RWPE1 (cell line): ENCODE measurements at regions not wholly inside any gene's neighbourhood (a gene's known extent, or its start where the extent isn't known, plus 50 kb on each side); places are given as distances from the start of the nearest gene placed in this dataset.
"Not testable (repeated sequence)": the region's sequence is repeated elsewhere in the genome, so short reads cannot be mapped to it uniquely, and the experiment has no call there.

Experiments used
- CTCF ChIA-PET: fragments of 350-600 bp; sonication (Branson Sonifier 250); formaldehyde crosslinking; extraction: SDS; loops from one replicate; lab custom pipeline; 2021; lab: Yijun Ruan, JAX
- POLR2A ChIA-PET: fragments of 400-600 bp; formaldehyde crosslinking; extraction: SDS; loops from one replicate; lab custom pipeline; 2020; ENCODE audit warnings: antibody characterized with exemption; ENCODE audit not compliant: low non-redundant PET; lab: Yijun Ruan, JAX
- DNase-seq: peaks from one replicate; pipeline ENCODE4 v3.0.0; 2012; ENCODE audit warnings: low spot score
- H3K27ac ChIP-seq: fragments of 450-650 bp; 2 replicates; pipeline ENCODE4 v1.5.1; 2017
- CTCF ChIP-seq: fragments of 450-650 bp; conservative IDR thresholded peaks from 2 replicates; pipeline ENCODE4 v1.5.1; 2017; ENCODE audit warnings: low read depth, mild to moderate bottlenecking

GRCh38 chr14:83883732-83884131 is 1646.2 kb upstream of the FLRT2 start:
- DNase-seq: no peak
- CTCF ChIA-PET: no interaction called here
- H3K27ac ChIP-seq: no peak overlapping the region
- POLR2A ChIA-PET: no interaction called here
- TF ChIP-seq CTCF: no peak

- ChIA-PET POLR2A (no interaction called here), CTCF (no interaction called here)
- no peak overlapping the region for H3K27ac ChIP-seq
- TF ChIP-seq CTCF: no peak
- no peak for DNase-seq
Observed at GRCh38 chr14:83885837-83886293, 1644.1 kb upstream of the FLRT2 start.

- CTCF ChIA-PET: interaction anchor here (0.6 kb wide), 1 partner anchor 53 kb away, joined by 3 read pairs; no protein-coding TSS in a partner anchor
- TF ChIP-seq CTCF: no peak
- POLR2A ChIA-PET: no interaction called here
- no peak for DNase-seq
- H3K27ac ChIP-seq: no peak overlapping the region
Observed at GRCh38 chr14:83887866-83888265, 1642.1 kb upstream of the FLRT2 start.

- CTCF ChIA-PET: interaction anchor here (0.6 kb wide), 1 partner anchor 8 kb away, joined by 3 read pairs; no protein-coding TSS in a partner anchor
- TF ChIP-seq CTCF: no peak
- no peak for DNase-seq
- H3K27ac ChIP-seq: no peak overlapping the region
- POLR2A ChIA-PET: no interaction called here
Observed at GRCh38 chr14:83893447-83893846, 1636.5 kb upstream of the FLRT2 start.

- TF ChIP-seq CTCF: no peak
- DNase-seq: no peak
- CTCF ChIA-PET: no interaction called here
- POLR2A ChIA-PET: no interaction called here
- no peak overlapping the region for H3K27ac ChIP-seq
Observed at GRCh38 chr14:83894568-83894967, 1635.4 kb upstream of the FLRT2 start.

GRCh38 chr14:83898558-83898957 is 1631.4 kb upstream of the FLRT2 start:
- POLR2A ChIA-PET: not testable (repeated sequence)

GRCh38 chr14:83899706-83900105 is 1630.2 kb upstream of the FLRT2 start:
- POLR2A ChIA-PET: no interaction called here

More at GRCh38 chr14:83898558-83898957, 1631.4 kb upstream of the FLRT2 start:
- DNase-seq, CTCF ChIA-PET, H3K27ac ChIP-seq: not testable (repeated sequence)

More at GRCh38 chr14:83899706-83900105, 1630.2 kb upstream of the FLRT2 start:
- DNase-seq: no peak
- H3K27ac ChIP-seq: no peak overlapping the region
- TF ChIP-seq CTCF: no peak
- CTCF ChIA-PET: no interaction called here
